ENCODE measurements at regions not wholly inside any gene's neighbourhood (a gene's known extent, or its start where the extent isn't known, plus 50 kb on each side); places are given as distances from the start of the nearest gene placed in this dataset.

- H3K4me1 ChIP-seq: no peaks in the 10 kb centered on the region
- intact Hi-C loops (cut with DNase I; ENCODE audit: low total_unique reads): no loop called here
- TF ChIP-seq CTCF (IDR thresholded peaks at IDR 0.05) (no peak), POLR2A (IDR thresholded peaks at IDR 0.05) (no peak)
- WGBS, 2 donors: 59 to 62% methylated on average over 5 of the region's 5 CpGs
- H3K36me3 ChIP-seq (ENCODE audit: low read depth, missing control alignments): no peaks in the 10 kb centered on the region
- no peak overlapping the region for H3K4me3 ChIP-seq
- H3K27me3 ChIP-seq: no peaks in the 10 kb centered on the region
- no peaks in the 10 kb centered on the region for H3K9me3 ChIP-seq
- H3K27ac ChIP-seq: no peak overlapping the region
- DNase-seq: no peak
Measured at GRCh38 chr10:37623506-37623905, 233.9 kb downstream of the ZNF248 start.

GRCh38 chr10:37619336-37619735, 238.1 kb downstream of the ZNF248 start:
- no peaks in the 10 kb centered on the region for H3K4me1 ChIP-seq
- H3K27me3 ChIP-seq: no peaks in the 10 kb centered on the region
- intact Hi-C loops (cut with DNase I; ENCODE audit: low total_unique reads): no loop called here
- no peak overlapping the region for H3K4me3 ChIP-seq
- no peaks in the 10 kb centered on the region for H3K9me3 ChIP-seq
- H3K27ac ChIP-seq: no peak overlapping the region
- 50 to 64% methylated on average over 3 of the region's 3 CpGs for WGBS, 2 donors
- TF ChIP-seq POLR2A (IDR thresholded peaks at IDR 0.05): no peak
- TF ChIP-seq CTCF (IDR thresholded peaks at IDR 0.05): no peak
- H3K36me3 ChIP-seq (ENCODE audit: low read depth, missing control alignments): no peaks in the 10 kb centered on the region
- no peak for DNase-seq

- Histone ChIP-seq H3K36me3 (ENCODE audit: low read depth, missing control alignments) (no peaks in the 10 kb centered on the region), H3K4me1 (no peaks in the 10 kb centered on the region), H3K9me3 (no peaks in the 10 kb centered on the region), H3K27ac (no peak overlapping the region), H3K27me3 (no peaks in the 10 kb centered on the region), H3K4me3 (no peak overlapping the region)
- intact Hi-C loops (cut with DNase I; ENCODE audit: low total_unique reads): no loop called here
- DNase-seq: no peak
- TF ChIP-seq POLR2A (IDR thresholded peaks at IDR 0.05): no peak
- TF ChIP-seq CTCF (IDR thresholded peaks at IDR 0.05): no peak
- 62 to 64% methylated on average over 6 of the region's 6 CpGs for WGBS, 2 donors
Measured at GRCh38 chr10:37588299-37588698, 269.1 kb downstream of the ZNF248 start.

GRCh38 chr10:37584643-37585042, 272.8 kb downstream of the ZNF248 start:
- H3K36me3 ChIP-seq (ENCODE audit: low read depth, missing control alignments): no peaks in the 10 kb centered on the region
- intact Hi-C loops (cut with DNase I; ENCODE audit: low total_unique reads): no loop called here
- H3K4me3 ChIP-seq: no peak overlapping the region
- TF ChIP-seq CTCF (IDR thresholded peaks at IDR 0.05) (no peak), POLR2A (IDR thresholded peaks at IDR 0.05) (no peak)
- no peaks in the 10 kb centered on the region for H3K4me1 ChIP-seq
- no peaks in the 10 kb centered on the region for H3K9me3 ChIP-seq
- no peak overlapping the region for H3K27ac ChIP-seq
- 41 to 46% methylated on average over 4 of the region's 4 CpGs for WGBS, 2 donors
- no peak for DNase-seq
- no peaks in the 10 kb centered on the region for H3K27me3 ChIP-seq

GRCh38 chr10:37582237-37582636, 275.2 kb downstream of the ZNF248 start:
- TF ChIP-seq POLR2A (IDR thresholded peaks at IDR 0.05) (no peak), CTCF (IDR thresholded peaks at IDR 0.05) (no peak)
- Histone ChIP-seq H3K4me3 (no peak overlapping the region), H3K27ac (no peak overlapping the region), H3K36me3 (ENCODE audit: low read depth, missing control alignments) (no peaks in the 10 kb centered on the region), H3K9me3 (no peaks in the 10 kb centered on the region), H3K27me3 (no peaks in the 10 kb centered on the region), H3K4me1 (no peaks in the 10 kb centered on the region)
- DNase-seq: no peak
- intact Hi-C loops (cut with DNase I; ENCODE audit: low total_unique reads): no loop called here
